GM19043 (cell line): ENCODE measurements at regions not wholly inside any gene's neighbourhood (a gene's known extent, or its start where the extent isn't known, plus 50 kb on each side); places are given as distances from the start of the nearest gene placed in this dataset.

ENCODE experiments used
- ATAC-seq: cut with Tn5 transposase; IDR thresholded peaks from one replicate; pipeline ENCODE4 v1.9.1; 2021; ENCODE audit warnings: low read depth; ENCODE audit not compliant: unreplicated experiment

GRCh38 chr15:87599616-87600015 lies 656.9 kb downstream of the NTRK3 start:
- no peak for ATAC-seq

- ATAC-seq = no peak
Observed at GRCh38 chr15:87597346-87598052, 659.0 kb downstream of the NTRK3 start.

GRCh38 chr15:87591582-87591981 lies 665.0 kb downstream of the NTRK3 start:
- ATAC-seq = no peak

- ATAC-seq = no peak
Observed at GRCh38 chr15:87591042-87591441, 665.5 kb downstream of the NTRK3 start.

- no peak for ATAC-seq
Observed at GRCh38 chr15:87589134-87589533, 667.4 kb downstream of the NTRK3 start.

- ATAC-seq = no peak
Observed at GRCh38 chr15:87582169-87582568, 674.4 kb downstream of the NTRK3 start.

GRCh38 chr15:87579537-87579936 lies 677.0 kb downstream of the NTRK3 start:
- no peak for ATAC-seq

GRCh38 chr15:87578776-87579175 lies 677.8 kb downstream of the NTRK3 start:
- ATAC-seq = no peak

- no peak for ATAC-seq
Observed at GRCh38 chr15:87577336-87577735, 679.2 kb downstream of the NTRK3 start.

- no peak for ATAC-seq
Observed at GRCh38 chr15:87576486-87577176, 679.9 kb downstream of the NTRK3 start.

GRCh38 chr15:87575896-87576473 lies 680.6 kb downstream of the NTRK3 start:
- ATAC-seq = no peak

- no peak for ATAC-seq
Observed at GRCh38 chr15:87573534-87573933, 683.0 kb downstream of the NTRK3 start.

- no peak for ATAC-seq
Observed at GRCh38 chr15:87573039-87573438, 683.5 kb downstream of the NTRK3 start.

- ATAC-seq = no peak
Observed at GRCh38 chr15:87572381-87572910, 684.1 kb downstream of the NTRK3 start.

GRCh38 chr15:87570206-87570605 lies 686.3 kb downstream of the NTRK3 start:
- no peak for ATAC-seq

GRCh38 chr15:87569581-87569980 lies 687.0 kb downstream of the NTRK3 start:
- ATAC-seq = no peak

- ATAC-seq = no peak
Observed at GRCh38 chr15:87567406-87568030, 689.0 kb downstream of the NTRK3 start.

- no peak for ATAC-seq
Observed at GRCh38 chr15:87566236-87566635, 690.3 kb downstream of the NTRK3 start.

- ATAC-seq = no peak
Observed at GRCh38 chr15:87564681-87565080, 691.9 kb downstream of the NTRK3 start.

GRCh38 chr15:87563869-87564268 lies 692.7 kb downstream of the NTRK3 start:
- ATAC-seq = no peak

GRCh38 chr15:87562203-87562602 lies 694.3 kb downstream of the NTRK3 start:
- no peak for ATAC-seq
